HEK293 (cell line): ENCODE measurements at regions not wholly inside any gene's neighbourhood (a gene's known extent, or its start where the extent isn't known, plus 50 kb on each side); places are given as distances from the start of the nearest gene placed in this dataset.

Experiments used
- CTCF ChIA-PET: fragments of 350-600 bp; formaldehyde crosslinking; extraction: SDS; loops from one replicate; lab custom pipeline; 2021; ENCODE audit warnings: antibody characterized with exemption; lab: Yijun Ruan, JAX
- POLR2A ChIA-PET: fragments of 300-600 bp; formaldehyde crosslinking; extraction: SDS; loops from one replicate; lab custom pipeline; 2020; ENCODE audit warnings: antibody characterized with exemption, inconsistent platforms; lab: Yijun Ruan, JAX
- H3K27ac ChIP-seq: fragments of 200-500 bp; sonication (Bioruptor generic); 2 replicates; pipeline ENCODE4 v1.5.1; 2014; ENCODE audit warnings: low read depth, low read length, control low read depth, inconsistent platforms; ENCODE audit errors: extremely low read depth
- H3K36me3 ChIP-seq, 2 experiments: fragments of 200-500 bp in 1 of 2; sonication (Bioruptor generic) in 1 of 2; 1 replicate in 1 of 2; 2 replicates in 1 of 2; pipeline ENCODE4 v1.5.1; 2014 to 2017; ENCODE audit warnings: inconsistent platforms in 2 of 2, low read length in 2 of 2; ENCODE audit not compliant: control insufficient read depth in 2 of 2, insufficient read depth in 1 of 2
- H3K4me1 ChIP-seq: fragments of 200-500 bp; sonication (Bioruptor generic); 2 replicates; pipeline ENCODE4 v1.5.1; 2014; ENCODE audit warnings: mild to moderate bottlenecking, low read length, inconsistent platforms; ENCODE audit not compliant: control insufficient read depth, insufficient read depth
- H3K4me3 ChIP-seq: 2 replicates; pipeline ENCODE4 v1.5.1; 2011; ENCODE audit warnings: low read depth, mild to moderate bottlenecking, control low read depth, low read length, moderate library complexity
- H3K9me3 ChIP-seq: fragments of 200-500 bp; sonication (Bioruptor generic); 2 replicates; pipeline ENCODE4 v1.5.1; 2014; ENCODE audit warnings: low read depth, low read length, inconsistent platforms; ENCODE audit not compliant: control insufficient read depth, insufficient read depth
- AEBP2 ChIP-seq: fragments of 450-650 bp; formaldehyde crosslinking; IDR thresholded peaks from 2 replicates; pipeline ENCODE4 v1.5.1; 2016; ENCODE audit warnings: missing biosample characterization, missing genetic modification characterization, borderline replicate concordance
- BCL11A ChIP-seq: fragments of 450-650 bp; formaldehyde crosslinking; IDR thresholded peaks from 2 replicates; pipeline ENCODE4 v1.5.1; 2016; ENCODE audit warnings: low read depth, missing biosample characterization, missing genetic modification characterization
- CTCF ChIP-seq: fragments of 450-650 bp; formaldehyde crosslinking; IDR thresholded peaks from 2 replicates; pipeline ENCODE4 v1.5.1; 2016; ENCODE audit warnings: missing biosample characterization, missing genetic modification characterization
- HOXC10 ChIP-seq: sonication (generic); formaldehyde crosslinking; IDR thresholded peaks from 2 replicates; pipeline ENCODE4 v1.8.1; 2023; ENCODE audit warnings: mild to moderate bottlenecking, missing genetic modification reagents
- KLF1 ChIP-seq: fragments of 450-650 bp; formaldehyde crosslinking; IDR thresholded peaks from 2 replicates; pipeline ENCODE4 v1.5.1; 2016; ENCODE audit warnings: missing biosample characterization, missing genetic modification characterization
- KLF8 ChIP-seq: fragments of 450-650 bp; formaldehyde crosslinking; IDR thresholded peaks from 2 replicates; pipeline ENCODE4 v1.5.1; 2016; ENCODE audit warnings: missing biosample characterization, missing genetic modification characterization
- PBX3 ChIP-seq: sonication (generic); formaldehyde crosslinking; IDR thresholded peaks from 2 replicates; pipeline ENCODE4 v1.8.1; 2022; ENCODE audit warnings: mild to moderate bottlenecking, moderate library complexity, missing genetic modification reagents
- SALL2 ChIP-seq: fragments of 450-650 bp; formaldehyde crosslinking; IDR thresholded peaks from 2 replicates; pipeline ENCODE4 v1.5.0; 2017; ENCODE audit warnings: missing biosample characterization, mild to moderate bottlenecking, missing genetic modification characterization, borderline replicate concordance
- SCRT2 ChIP-seq: fragments of 450-650 bp; formaldehyde crosslinking; IDR thresholded peaks from 2 replicates; pipeline ENCODE4 v1.5.1; 2016; ENCODE audit warnings: missing biosample characterization, missing genetic modification characterization
- SP2 ChIP-seq: fragments of 450-650 bp; formaldehyde crosslinking; IDR thresholded peaks from 2 replicates; pipeline ENCODE4 v1.5.1; 2016; ENCODE audit warnings: missing biosample characterization, missing genetic modification characterization
- ZNF114 ChIP-seq: fragments of 450-650 bp; formaldehyde crosslinking; IDR thresholded peaks from 2 replicates; pipeline ENCODE4 v1.5.0; 2017; ENCODE audit warnings: missing biosample characterization, missing genetic modification characterization
- ZNF175 ChIP-seq: fragments of 450-650 bp; formaldehyde crosslinking; IDR thresholded peaks from 2 replicates; pipeline ENCODE4 v1.5.1; 2016; ENCODE audit warnings: missing biosample characterization, missing genetic modification characterization
- ZNF211 ChIP-seq: fragments of 450-650 bp; formaldehyde crosslinking; IDR thresholded peaks from 2 replicates; pipeline ENCODE4 v1.5.1; 2016; ENCODE audit warnings: low read depth, missing biosample characterization, missing genetic modification characterization
- ZNF341 ChIP-seq: fragments of 450-650 bp; formaldehyde crosslinking; IDR thresholded peaks from 2 replicates; pipeline ENCODE4; 2016; ENCODE audit warnings: low read depth, missing biosample characterization, missing genetic modification characterization
- ZNF354C ChIP-seq: fragments of 450-650 bp; formaldehyde crosslinking; IDR thresholded peaks from 2 replicates; pipeline ENCODE4 v1.5.1; 2016; ENCODE audit warnings: missing biosample characterization, missing genetic modification characterization, low read depth, borderline replicate concordance
- ZNF544 ChIP-seq: fragments of 450-650 bp; formaldehyde crosslinking; IDR thresholded peaks from 2 replicates; pipeline ENCODE4 v1.5.0; 2017; ENCODE audit warnings: missing biosample characterization, missing genetic modification characterization
- ZNF558 ChIP-seq: fragments of 450-650 bp; formaldehyde crosslinking; IDR thresholded peaks from 2 replicates; pipeline ENCODE4 v1.5.1; 2016; ENCODE audit warnings: missing biosample characterization, missing genetic modification characterization
- ZNF580 ChIP-seq: fragments of 450-650 bp; formaldehyde crosslinking; IDR thresholded peaks from 2 replicates; pipeline ENCODE4 v1.5.1; 2016; ENCODE audit warnings: missing biosample characterization, missing genetic modification characterization
- ZNF610 ChIP-seq: fragments of 450-650 bp; formaldehyde crosslinking; IDR thresholded peaks from 2 replicates; pipeline ENCODE4 v1.5.1; 2016; ENCODE audit warnings: missing biosample characterization, missing genetic modification characterization, borderline replicate concordance
- ZNF639 ChIP-seq: fragments of 450-650 bp; formaldehyde crosslinking; IDR thresholded peaks from 2 replicates; pipeline ENCODE4 v1.5.1; 2016; ENCODE audit warnings: missing biosample characterization, missing genetic modification characterization
- ZNF654 ChIP-seq: fragments of 450-650 bp; formaldehyde crosslinking; IDR thresholded peaks from 2 replicates; pipeline ENCODE4 v1.5.1; 2016; ENCODE audit warnings: low read depth, missing biosample characterization, missing genetic modification characterization
- ZNF76 ChIP-seq: fragments of 450-650 bp; formaldehyde crosslinking; IDR thresholded peaks from 2 replicates; pipeline ENCODE4; 2016; ENCODE audit warnings: low read depth, missing biosample characterization, missing genetic modification characterization, borderline replicate concordance

GRCh38 chr11:100629671-100630070 is 57.4 kb upstream of the ARHGAP42 start:
- TF ChIP-seq ZNF654 (tag by site-specific recombination) (peak; percentile 23), SP2 (tag by site-specific recombination) (no peak), KLF1 (tag by site-specific recombination) (no peak), ZNF354C (tag by site-specific recombination) (no peak)
- TF ChIP-seq, all 188 proteins: peak for 1
- Histone ChIP-seq H3K27ac (no peak overlapping the region), H3K9me3 (no peaks in the 10 kb centered on the region), H3K36me3 (no peaks in the 10 kb centered on the region), H3K4me1 (no peaks in the 10 kb centered on the region), H3K4me3 (no peak overlapping the region)
- CTCF ChIA-PET: interaction anchor here (0.6 kb wide), 1 partner anchor 211 kb away, joined by 3 read pairs; no protein-coding TSS in a partner anchor
- POLR2A ChIA-PET: no interaction called here

- Histone ChIP-seq H3K36me3 (no peaks in the 10 kb centered on the region), H3K27ac (no peak overlapping the region), H3K9me3 (no peaks in the 10 kb centered on the region), H3K4me1 (no peaks in the 10 kb centered on the region), H3K4me3 (no peak overlapping the region)
- CTCF ChIA-PET: interaction anchor here (0.5 kb wide), 1 partner anchor 199 kb away, joined by 3 read pairs; no protein-coding TSS in a partner anchor
- TF ChIP-seq BCL11A (tag by site-specific recombination) (no peak), ZNF211 (tag by site-specific recombination) (no peak), ZNF114 (tag by site-specific recombination) (no peak), ZNF76 (no peak), HOXC10 (no peak), ZNF544 (tag by site-specific recombination) (no peak)
- POLR2A ChIA-PET: no interaction called here
These were observed 56.2 kb upstream of the ARHGAP42 start for GRCh38 chr11:100630898-100631297.

GRCh38 chr11:100631316-100631715 is 55.8 kb upstream of the ARHGAP42 start:
- POLR2A ChIA-PET: no interaction called here
- TF ChIP-seq SALL2: no peak
- no peak for TF ChIP-seq ZNF175
- TF ChIP-seq SCRT2 (tag by site-specific recombination): no peak
- TF ChIP-seq AEBP2 (tag by site-specific recombination): no peak
- no peak for TF ChIP-seq ZNF639 (tag by site-specific recombination)
- no peak for TF ChIP-seq KLF8
- no peak for TF ChIP-seq ZNF558
- no peak for TF ChIP-seq ZNF610 (tag by site-specific recombination)
- no peak for TF ChIP-seq ZNF580
- no peak for TF ChIP-seq ZNF341 (tag by site-specific recombination)
- TF ChIP-seq ZNF654 (tag by site-specific recombination): no peak
- no peak for TF ChIP-seq PBX3 (CRISPR knock-in tag)
- no peak for TF ChIP-seq CTCF
- CTCF ChIA-PET: interaction anchor here (0.5 kb wide), 1 partner anchor 199 kb away, joined by 3 read pairs; no protein-coding TSS in a partner anchor
- Histone ChIP-seq H3K36me3 (no peaks in the 10 kb centered on the region), H3K9me3 (no peaks in the 10 kb centered on the region), H3K4me1 (no peaks in the 10 kb centered on the region), H3K4me3 (no peak overlapping the region), H3K27ac (no peak overlapping the region)
